ENCODE measurements at regions not wholly inside any gene's neighbourhood (a gene's known extent, or its start where the extent isn't known, plus 50 kb on each side); places are given as distances from the start of the nearest gene placed in this dataset.
"Not testable (repeated sequence)": the region's sequence is repeated elsewhere in the genome, so short reads cannot be mapped to it uniquely, and the experiment has no call there.

DNA sequence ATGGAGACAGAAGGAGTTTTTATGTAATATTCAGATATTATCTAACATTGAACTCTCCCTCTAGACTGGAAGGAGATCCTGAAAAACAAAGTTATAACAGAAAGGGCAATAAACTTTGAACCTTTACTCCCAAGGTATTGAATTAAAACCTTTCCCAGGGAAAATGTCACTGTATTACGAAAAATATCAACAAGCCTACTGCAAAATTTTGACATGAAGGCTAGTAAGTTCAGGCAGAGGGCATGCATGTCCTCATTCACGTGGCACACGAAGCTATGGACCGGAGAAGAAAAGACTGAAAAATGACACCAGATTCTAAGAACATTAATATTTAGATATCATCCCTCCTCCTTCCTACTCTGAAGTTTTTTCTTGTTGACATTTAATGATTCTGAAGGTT is 638.8 kb downstream of the LRRC70 start:
- no peak for TF ChIP-seq CTCF (conservative IDR thresholded peaks at IDR 0.05)
- H3K27me3 Mint-ChIP-seq, result no peaks in the 10 kb centered on the region

DNA sequence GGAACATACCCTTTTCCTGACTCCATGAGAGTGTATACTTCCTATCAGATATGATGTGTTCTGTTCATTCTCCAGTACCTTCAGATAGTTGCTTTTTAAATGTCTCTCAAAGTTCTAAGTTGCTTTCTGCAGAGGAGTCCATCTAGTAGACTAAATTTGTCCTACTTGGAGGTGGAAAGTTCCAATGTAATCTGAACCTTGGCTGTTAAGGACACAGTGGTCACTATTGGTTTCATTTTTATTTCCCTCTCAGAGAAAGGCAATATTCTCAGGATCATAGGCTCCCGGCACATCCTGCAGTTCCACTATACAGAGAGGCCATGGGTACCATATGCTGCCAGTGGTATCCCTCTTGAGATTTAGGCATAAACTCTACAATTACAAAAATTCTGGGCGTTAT is 634.6 kb downstream of the LRRC70 start:
- Mint-ChIP-seq H3K4me1 (ENCODE audit: unreplicated experiment) (peaks cover 3% of the 10 kb centered on the region), H3K36me3 (no peaks in the 10 kb centered on the region), H3K27ac (no peak overlapping the region), H3K9me3 (no peaks in the 10 kb centered on the region), H3K4me3 (no peak overlapping the region), H3K27me3 (no peaks in the 10 kb centered on the region)
- no peak for DNase-seq (ENCODE audit: extremely low spot score, unreplicated experiment)
- TF ChIP-seq CTCF (conservative IDR thresholded peaks at IDR 0.05), result no peak

More for the DNA sequence above, 638.8 kb downstream of the LRRC70 start:
- Mint-ChIP-seq H3K4me1 (ENCODE audit: unreplicated experiment) (no peaks in the 10 kb centered on the region), H3K36me3 (no peaks in the 10 kb centered on the region), H3K27ac (no peak overlapping the region), H3K4me3 (no peak overlapping the region), H3K9me3 (no peaks in the 10 kb centered on the region)
- no peak for DNase-seq (ENCODE audit: extremely low spot score, unreplicated experiment)

DNA sequence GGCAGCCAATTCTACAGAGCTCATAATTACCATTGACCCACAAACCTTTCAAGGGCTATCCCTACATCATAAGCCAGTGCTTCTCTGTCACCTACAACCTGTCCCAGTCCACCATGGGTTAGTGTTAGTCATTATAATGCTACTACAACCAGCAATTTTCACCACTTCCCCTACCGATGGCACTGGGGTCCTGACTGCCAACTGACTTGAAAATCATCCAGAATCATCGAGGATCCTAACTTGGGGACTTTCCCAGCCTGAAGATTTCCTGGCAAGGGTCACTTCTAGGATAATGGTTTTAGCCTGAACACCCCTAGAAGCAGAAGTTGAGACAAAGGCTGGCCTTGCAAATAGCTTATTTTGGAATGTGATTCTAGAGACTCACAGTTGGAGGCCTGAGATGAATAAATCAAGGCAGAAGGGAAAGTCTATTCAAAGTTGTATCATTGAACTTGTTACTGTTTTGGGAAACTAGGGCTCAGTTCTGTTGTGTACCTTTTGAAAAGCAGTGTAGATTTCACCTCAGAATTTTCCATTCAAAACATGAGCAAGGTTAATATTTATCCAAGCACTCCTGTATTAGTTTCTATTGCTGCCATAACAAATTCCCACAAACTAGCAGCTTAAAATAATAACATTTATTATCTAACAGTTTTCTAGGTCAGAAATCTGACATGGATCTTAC is 633.0 kb downstream of the LRRC70 start:
- Mint-ChIP-seq H3K36me3 (no peaks in the 10 kb centered on the region), H3K27me3 (no peaks in the 10 kb centered on the region), H3K27ac (no peak overlapping the region), H3K4me1 (ENCODE audit: unreplicated experiment) (peaks cover 3% of the 10 kb centered on the region), H3K4me3 (no peak overlapping the region), H3K9me3 (no peaks in the 10 kb centered on the region)
- no peak for TF ChIP-seq CTCF (conservative IDR thresholded peaks at IDR 0.05)
- DNase-seq (ENCODE audit: extremely low spot score, unreplicated experiment), result no peak

DNA sequence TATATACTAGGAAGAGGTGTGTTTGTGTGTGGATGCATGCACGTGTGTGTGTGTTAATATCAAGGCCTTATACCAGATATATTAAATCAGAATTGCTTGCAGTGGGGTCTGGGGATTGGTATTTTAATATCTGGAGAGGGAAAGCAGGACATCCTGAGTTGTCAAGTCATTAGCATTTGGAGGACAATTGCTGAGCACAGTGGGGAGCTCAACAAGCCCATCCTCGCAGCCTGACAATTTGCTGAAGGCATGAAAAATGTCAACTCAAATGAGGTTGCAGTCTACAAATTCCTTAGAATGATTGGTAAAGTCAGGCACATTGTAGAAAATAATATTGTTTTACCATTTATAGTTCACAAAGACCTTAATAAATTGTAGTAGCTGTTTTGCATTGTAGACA is 627.4 kb downstream of the LRRC70 start:
- Mint-ChIP-seq H3K9me3 (peaks cover 5% of the 10 kb centered on the region), H3K4me3 (no peak overlapping the region), H3K27me3 (no peaks in the 10 kb centered on the region), H3K36me3 (no peaks in the 10 kb centered on the region), H3K4me1 (ENCODE audit: unreplicated experiment) (no peaks in the 10 kb centered on the region), H3K27ac (no peak overlapping the region)
- no peak for TF ChIP-seq CTCF (conservative IDR thresholded peaks at IDR 0.05)
- no peak for DNase-seq (ENCODE audit: extremely low spot score, unreplicated experiment)

- peaks cover 5% of the 10 kb centered on the region for H3K9me3 Mint-ChIP-seq
- H3K36me3 Mint-ChIP-seq, result no peaks in the 10 kb centered on the region
- no peaks in the 10 kb centered on the region for H3K27me3 Mint-ChIP-seq
- no peak overlapping the region for H3K27ac Mint-ChIP-seq
- DNase-seq (ENCODE audit: extremely low spot score, unreplicated experiment), result no peak
- TF ChIP-seq CTCF (conservative IDR thresholded peaks at IDR 0.05), result no peak
- no peaks in the 10 kb centered on the region for H3K4me1 Mint-ChIP-seq (ENCODE audit: unreplicated experiment)
- no peak overlapping the region for H3K4me3 Mint-ChIP-seq
Observed at GRCh38 chr5:63201738-63202137, 623.1 kb downstream of the LRRC70 start.

DNA sequence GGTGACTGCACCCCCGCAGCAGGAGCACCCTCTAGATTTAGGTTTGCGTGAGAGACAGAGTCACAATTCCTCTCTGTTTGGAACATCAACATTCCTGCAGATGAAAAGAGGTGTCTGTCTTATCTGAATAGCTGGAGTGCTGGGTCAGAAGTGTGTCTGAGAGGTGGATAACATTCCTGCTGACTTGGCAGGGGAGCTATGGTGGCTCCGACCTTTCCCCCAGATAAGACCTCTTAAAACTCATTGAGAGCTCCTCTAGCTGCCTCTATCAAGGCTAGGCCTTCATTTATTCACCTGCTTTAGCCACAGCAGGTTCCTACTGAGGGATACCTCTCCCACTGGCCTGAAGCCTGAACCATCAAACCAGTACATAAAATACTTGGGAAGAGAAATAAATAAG is 615.5 kb downstream of the LRRC70 start:
- TF ChIP-seq CTCF (conservative IDR thresholded peaks at IDR 0.05), result no peak
- DNase-seq (ENCODE audit: extremely low spot score, unreplicated experiment), result no peak
- H3K4me3 Mint-ChIP-seq, result no peak overlapping the region
- no peaks in the 10 kb centered on the region for H3K36me3 Mint-ChIP-seq
- H3K27me3 Mint-ChIP-seq, result no peaks in the 10 kb centered on the region
- H3K9me3 Mint-ChIP-seq, result no peaks in the 10 kb centered on the region
- no peaks in the 10 kb centered on the region for H3K4me1 Mint-ChIP-seq (ENCODE audit: unreplicated experiment)
- no peak overlapping the region for H3K27ac Mint-ChIP-seq

DNA sequence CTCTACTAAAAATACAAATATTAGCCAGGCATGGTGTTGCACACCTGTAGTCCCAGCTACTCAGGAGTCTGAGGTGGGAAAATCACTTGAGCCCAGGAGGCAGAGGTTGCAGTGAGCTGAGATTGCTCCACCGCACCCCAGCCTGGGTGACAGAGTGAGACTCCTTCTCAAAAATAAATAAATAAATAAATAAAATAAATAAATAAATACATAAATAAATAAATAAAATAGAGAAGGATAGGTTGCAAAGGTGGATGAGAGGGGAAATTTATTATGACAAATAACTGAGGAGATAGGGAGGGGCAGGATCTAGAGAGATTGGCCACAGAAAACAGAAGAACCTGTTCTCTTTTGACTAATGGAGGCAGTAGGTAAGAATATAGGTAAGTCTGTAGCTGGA is 601.6 kb downstream of the LRRC70 start:
- H3K9me3 Mint-ChIP-seq; H3K4me1 Mint-ChIP-seq (ENCODE audit: unreplicated experiment); H3K27ac Mint-ChIP-seq; DNase-seq (ENCODE audit: extremely low spot score, unreplicated experiment); H3K4me3 Mint-ChIP-seq; H3K27me3 Mint-ChIP-seq; H3K36me3 Mint-ChIP-seq: not testable (repeated sequence)

Data from type B pancreatic cell (in vitro differentiated cells).